DND-41 (cell line): ENCODE measurements at regions not wholly inside any gene's neighbourhood (a gene's known extent, or its start where the extent isn't known, plus 50 kb on each side); places are given as distances from the start of the nearest gene placed in this dataset.

Experiments used
- ATAC-seq: fragments of 200-7000 bp; cut with Tn5 transposase; 3 replicates; pipeline ENCODE4 v1.9.1; 2021; ENCODE audit warnings: low read depth; ENCODE audit not compliant: insufficient read depth
- DNase-seq: peaks from one replicate; pipeline ENCODE4 v3.0.0-alpha.2; 2020
- H2AFZ ChIP-seq: 2 replicates; pipeline ENCODE4 v1.6.0; 2012; ENCODE audit warnings: low read depth, low read length
- H3K27ac ChIP-seq: 2 replicates; pipeline ENCODE4 v1.5.1; 2012; ENCODE audit warnings: low read length, inconsistent platforms
- H3K27me3 ChIP-seq: fragments of 200-600 bp; sonication (generic); 2 replicates; pipeline ENCODE4 v1.6.0; 2012; ENCODE audit warnings: low read length, mild to moderate bottlenecking, inconsistent platforms; ENCODE audit not compliant: insufficient read depth, poor library complexity
- H3K36me3 ChIP-seq: 2 replicates; pipeline ENCODE4 v1.5.1; 2012; ENCODE audit warnings: low read length, inconsistent platforms; ENCODE audit not compliant: insufficient read depth
- H3K4me1 ChIP-seq: 2 replicates; pipeline ENCODE4 v1.5.1; 2012; ENCODE audit warnings: mild to moderate bottlenecking, low read length; ENCODE audit not compliant: insufficient read depth
- H3K4me2 ChIP-seq: 2 replicates; pipeline ENCODE4 v1.6.0; 2012; ENCODE audit warnings: mild to moderate bottlenecking, moderate library complexity, low read length, inconsistent platforms; ENCODE audit not compliant: insufficient read depth
- H3K4me3 ChIP-seq, 2 experiments: fragments of 200-600 bp in 1 of 2; shearing (Covaris generic) in 1 of 2; 2 replicates each; pipeline ENCODE4 v1.5.1; 2012 to 2016; ENCODE audit warnings: inconsistent platforms in 2 of 2, low read length in 2 of 2, mild to moderate bottlenecking in 2 of 2, low read depth in 1 of 2, moderate library complexity in 1 of 2
- H3K79me2 ChIP-seq: 2 replicates; pipeline ENCODE4 v1.6.0; 2012; ENCODE audit warnings: low read length, inconsistent platforms; ENCODE audit not compliant: insufficient read depth
- H3K9ac ChIP-seq: 2 replicates; pipeline ENCODE4 v1.6.0; 2012; ENCODE audit warnings: low read depth, mild to moderate bottlenecking, inconsistent platforms, low read length, moderate library complexity
- H3K9me3 ChIP-seq: 2 replicates; pipeline ENCODE4 v1.5.1; 2012; ENCODE audit warnings: low read length, moderate library complexity, mild to moderate bottlenecking, inconsistent platforms; ENCODE audit not compliant: insufficient read depth, severe bottlenecking
- H4K20me1 ChIP-seq: 2 replicates; pipeline ENCODE4 v1.6.0; 2012; ENCODE audit warnings: low read length; ENCODE audit not compliant: insufficient read depth
- EZH2 ChIP-seq: IDR thresholded peaks from 3 replicates; pipeline ENCODE4 v1.6.1; 2012; ENCODE audit warnings: borderline replicate concordance, low read depth, mild to moderate bottlenecking, moderate library complexity, low read length, inconsistent platforms; ENCODE audit not compliant: severe bottlenecking
- TF ChIP-seq, protein P1 (sequence below): IDR thresholded peaks from 2 replicates; pipeline ENCODE4 v1.5.1; 2012; ENCODE audit warnings: borderline replicate concordance, low read length, moderate library complexity, mild to moderate bottlenecking; ENCODE audit not compliant: poor library complexity, severe bottlenecking; ENCODE audit errors: extremely low read depth

DNA sequence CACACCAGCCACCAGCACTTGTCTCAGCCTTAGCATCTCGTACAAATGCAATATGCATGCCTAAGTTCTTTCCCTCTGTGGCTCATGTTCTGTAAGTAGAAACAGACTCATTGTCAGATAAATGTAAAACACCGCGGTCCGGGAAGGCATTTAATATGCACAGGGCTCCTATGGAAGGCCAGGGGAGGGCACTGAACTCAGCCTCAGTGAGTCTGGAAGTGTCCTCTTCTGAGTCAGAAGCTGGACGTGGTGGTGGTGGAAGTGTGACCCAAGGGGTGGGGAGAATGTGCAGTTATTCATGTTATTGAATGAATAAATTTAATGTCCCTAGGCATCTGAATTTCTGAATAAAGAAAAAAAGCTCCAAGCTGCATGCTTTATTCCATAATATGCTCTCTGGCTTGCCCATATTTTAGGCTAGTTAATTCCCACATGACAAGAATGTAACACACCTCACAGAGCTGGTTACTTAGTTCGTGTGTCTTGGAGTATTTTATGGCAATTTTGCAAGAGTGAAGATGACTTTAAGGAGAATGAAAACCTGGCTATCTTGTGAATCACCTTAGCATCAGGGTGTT, 193.1 kb upstream of the GATB start:
- H3K27me3 ChIP-seq, result no peaks in the 10 kb centered on the region
- TF ChIP-seq, protein P1, sequence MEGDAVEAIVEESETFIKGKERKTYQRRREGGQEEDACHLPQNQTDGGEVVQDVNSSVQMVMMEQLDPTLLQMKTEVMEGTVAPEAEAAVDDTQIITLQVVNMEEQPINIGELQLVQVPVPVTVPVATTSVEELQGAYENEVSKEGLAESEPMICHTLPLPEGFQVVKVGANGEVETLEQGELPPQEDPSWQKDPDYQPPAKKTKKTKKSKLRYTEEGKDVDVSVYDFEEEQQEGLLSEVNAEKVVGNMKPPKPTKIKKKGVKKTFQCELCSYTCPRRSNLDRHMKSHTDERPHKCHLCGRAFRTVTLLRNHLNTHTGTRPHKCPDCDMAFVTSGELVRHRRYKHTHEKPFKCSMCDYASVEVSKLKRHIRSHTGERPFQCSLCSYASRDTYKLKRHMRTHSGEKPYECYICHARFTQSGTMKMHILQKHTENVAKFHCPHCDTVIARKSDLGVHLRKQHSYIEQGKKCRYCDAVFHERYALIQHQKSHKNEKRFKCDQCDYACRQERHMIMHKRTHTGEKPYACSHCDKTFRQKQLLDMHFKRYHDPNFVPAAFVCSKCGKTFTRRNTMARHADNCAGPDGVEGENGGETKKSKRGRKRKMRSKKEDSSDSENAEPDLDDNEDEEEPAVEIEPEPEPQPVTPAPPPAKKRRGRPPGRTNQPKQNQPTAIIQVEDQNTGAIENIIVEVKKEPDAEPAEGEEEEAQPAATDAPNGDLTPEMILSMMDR, result no peak
- TF ChIP-seq EZH2, result no peak
- H4K20me1 ChIP-seq, result no peaks in the 10 kb centered on the region
- H2AFZ ChIP-seq, result no peak overlapping the region
- H3K4me1 ChIP-seq, result no peaks in the 10 kb centered on the region
- H3K27ac ChIP-seq, result no peak overlapping the region
- no peak for ATAC-seq
- no peak overlapping the region for H3K4me2 ChIP-seq
- H3K9me3 ChIP-seq, result no peaks in the 10 kb centered on the region
- no peak overlapping the region for H3K4me3 ChIP-seq
- no peaks in the 10 kb centered on the region for H3K79me2 ChIP-seq
- DNase-seq, result no peak
- no peaks in the 10 kb centered on the region for H3K36me3 ChIP-seq
- no peak overlapping the region for H3K9ac ChIP-seq

DNA sequence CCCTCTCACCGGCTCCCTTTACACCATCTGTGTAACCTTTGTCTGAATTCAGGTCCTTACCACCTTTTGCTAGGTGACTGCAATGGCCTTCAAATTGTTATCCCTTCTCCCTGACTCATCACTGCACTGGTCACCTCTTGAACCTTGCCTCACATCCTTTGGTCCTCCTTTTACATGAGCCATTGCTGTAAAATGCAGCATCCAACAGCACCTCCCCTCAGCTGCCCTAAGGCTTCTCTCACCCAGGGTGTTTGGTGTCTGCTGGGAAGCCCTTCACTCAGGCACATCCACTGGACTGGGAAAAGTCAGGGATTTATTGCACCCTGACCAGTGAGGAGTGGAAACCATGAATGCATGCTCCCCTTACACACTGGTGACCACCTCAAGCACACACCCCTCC, 192.5 kb upstream of the GATB start:
- Histone ChIP-seq H3K27ac (no peak overlapping the region), H3K4me1 (no peaks in the 10 kb centered on the region)
- no peak for ATAC-seq

DNA sequence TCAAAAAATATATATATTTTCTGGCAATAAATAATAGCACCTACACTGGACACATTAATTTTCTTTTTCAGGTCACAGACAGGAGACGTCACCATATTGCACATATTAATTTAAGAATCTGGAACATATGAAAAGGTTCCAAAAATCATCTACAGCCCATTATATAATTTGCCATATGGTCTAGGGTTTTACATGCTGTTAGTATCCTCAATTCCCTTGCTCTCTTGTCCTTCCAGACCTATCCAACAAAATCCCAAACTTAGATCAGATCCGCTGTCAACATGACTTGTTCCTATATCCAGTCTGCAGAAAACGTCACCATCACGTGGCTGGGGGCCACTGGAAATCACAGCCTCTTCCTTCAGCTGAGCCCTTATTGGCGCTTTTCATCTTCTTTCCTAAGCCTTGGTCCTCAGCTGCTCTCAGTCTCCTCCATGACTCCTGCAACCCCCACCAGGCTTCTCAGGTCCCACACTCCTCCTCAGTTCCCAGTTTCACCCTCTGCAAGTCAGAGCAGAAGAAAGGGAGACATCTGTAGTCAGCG, 192.0 kb upstream of the GATB start:
- ATAC-seq, result no peak
- Histone ChIP-seq H2AFZ (no peak overlapping the region; the same call in 1 of the 2 replicates), H3K9me3 (peaks cover 7% of the 10 kb centered on the region), H3K36me3 (no peaks in the 10 kb centered on the region), H3K9ac (no peak overlapping the region), H3K4me3 (no peak overlapping the region), H3K27ac (no peak overlapping the region), H4K20me1 (no peaks in the 10 kb centered on the region), H3K4me2 (no peak overlapping the region), H3K4me1 (no peaks in the 10 kb centered on the region), H3K27me3 (no peaks in the 10 kb centered on the region), H3K79me2 (no peaks in the 10 kb centered on the region)
- TF ChIP-seq EZH2, result no peak
- TF ChIP-seq, protein P1, result no peak
- DNase-seq, result no peak

More for the DNA sequence above, 192.5 kb upstream of the GATB start:
- no peak for TF ChIP-seq EZH2
- H3K4me2 ChIP-seq, result no peak overlapping the region
- H3K79me2 ChIP-seq, result no peaks in the 10 kb centered on the region
- no peaks in the 10 kb centered on the region for H3K27me3 ChIP-seq
- no peaks in the 10 kb centered on the region for H3K36me3 ChIP-seq
- DNase-seq, result no peak
- H3K9me3 ChIP-seq, result peaks cover 1% of the 10 kb centered on the region
- H4K20me1 ChIP-seq, result no peaks in the 10 kb centered on the region
- H3K9ac ChIP-seq, result no peak overlapping the region
- no peak overlapping the region for H3K4me3 ChIP-seq
- no peak overlapping the region for H2AFZ ChIP-seq

DNA sequence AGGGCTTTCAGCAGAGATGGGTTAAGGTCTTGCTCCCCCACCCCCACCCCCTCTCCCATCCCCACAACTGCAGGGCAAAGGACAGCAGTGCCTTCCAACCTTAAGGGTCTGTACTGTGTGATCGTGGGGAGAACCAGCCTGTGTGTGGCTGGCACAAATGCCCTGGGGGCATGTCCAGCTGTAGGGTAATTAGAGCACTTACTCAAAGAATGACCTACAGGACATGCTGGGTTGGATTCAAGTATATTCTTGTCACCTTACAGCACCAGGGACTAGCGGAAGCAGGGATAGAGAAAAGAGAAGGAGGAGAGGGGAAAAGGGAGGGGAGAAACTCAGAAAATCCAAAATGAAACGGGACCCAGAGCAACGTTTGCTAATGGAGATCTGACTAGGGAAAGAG, 191.3 kb upstream of the GATB start:
- Histone ChIP-seq H3K27me3 (no peaks in the 10 kb centered on the region), H3K27ac (no peak overlapping the region), H3K4me2 (no peak overlapping the region), H3K4me1 (no peaks in the 10 kb centered on the region), H3K36me3 (no peaks in the 10 kb centered on the region), H2AFZ (no peak overlapping the region), H4K20me1 (no peaks in the 10 kb centered on the region), H3K4me3 (no peak overlapping the region), H3K9me3 (peaks cover 12% of the 10 kb centered on the region), H3K9ac (no peak overlapping the region), H3K79me2 (no peaks in the 10 kb centered on the region)
- DNase-seq (no peak), ATAC-seq (no peak)
- TF ChIP-seq, protein P1, result no peak
- TF ChIP-seq EZH2, result no peak
